NCI-H146 treated with DMSO at 0.1 percent for 48 hours (cell line): ENCODE measurements at regions not wholly inside any gene's neighbourhood (a gene's known extent, or its start where the extent isn't known, plus 50 kb on each side); places are given as distances from the start of the nearest gene placed in this dataset.
"Not testable (repeated sequence)": the region's sequence is repeated elsewhere in the genome, so short reads cannot be mapped to it uniquely, and the experiment has no call there.

Source experiments
- DNase-seq: peaks from one replicate; lab custom pipeline; 2025; ENCODE audit not compliant: unreplicated experiment; lab: John Stamatoyannopoulos, UW

DNA sequence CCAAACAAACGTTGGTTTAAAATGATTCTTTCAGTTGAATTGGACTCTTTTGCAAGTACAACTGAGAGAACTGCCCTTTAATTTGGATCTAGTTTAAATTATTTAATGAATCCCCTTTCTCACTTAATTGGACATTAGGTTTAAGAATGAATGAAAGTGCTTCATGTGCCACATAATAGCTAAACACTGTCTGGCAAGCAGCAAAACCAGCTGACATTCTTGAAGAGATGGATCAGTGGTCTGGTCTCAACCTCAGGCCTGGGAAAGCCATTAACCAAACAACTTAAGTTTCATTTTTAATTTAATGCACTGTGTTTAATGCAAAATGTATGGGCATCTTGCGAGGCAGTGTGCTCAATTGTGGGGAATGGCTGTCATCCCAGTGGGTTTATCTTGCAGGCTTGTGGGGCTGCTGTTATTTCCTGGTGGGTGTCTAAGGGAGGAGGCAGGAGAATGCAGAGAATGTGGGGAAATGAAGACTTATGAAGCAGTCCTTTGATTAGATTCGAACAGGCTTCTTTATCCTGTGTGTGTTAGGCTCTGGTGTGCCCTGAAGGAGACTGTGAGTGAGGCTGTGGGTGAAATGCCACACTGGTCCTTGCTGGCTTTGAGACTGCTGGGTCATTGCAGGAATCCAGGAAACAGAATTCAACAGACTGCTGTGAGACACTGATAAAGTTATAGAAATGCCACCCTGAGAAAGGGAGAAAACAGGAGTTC, 144.1 kb upstream of the PELI2 start:
- no peak for DNase-seq

DNA sequence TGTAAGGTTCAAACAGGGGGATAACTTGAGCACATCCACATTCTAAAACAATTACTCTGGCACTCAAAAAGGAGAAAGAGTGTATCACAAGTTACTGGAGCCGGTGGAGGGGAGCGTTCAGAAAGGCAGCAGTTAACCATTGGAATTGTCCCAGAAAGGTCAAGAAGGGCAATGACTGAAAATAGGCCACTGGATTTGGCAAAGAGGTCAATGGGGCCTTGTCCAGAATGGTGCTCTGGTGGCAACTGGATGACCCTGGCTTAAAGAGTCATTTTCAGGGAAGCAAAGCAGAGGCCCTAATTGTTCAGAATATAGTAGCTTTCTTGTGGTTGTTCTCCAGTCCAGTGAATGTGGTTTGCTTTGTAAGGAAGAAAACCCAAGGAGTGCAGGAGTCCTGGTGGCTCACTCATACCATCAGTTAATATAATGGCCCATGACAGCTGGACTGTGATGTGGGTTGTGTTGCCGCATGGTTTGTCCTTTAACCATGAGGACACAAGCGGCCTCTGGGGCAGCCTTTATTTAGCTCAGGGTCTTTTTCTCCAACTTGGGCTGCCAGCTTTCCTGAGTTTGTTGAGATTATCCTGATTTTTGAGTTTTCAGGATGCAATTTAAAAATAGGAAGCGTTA, 142.8 kb upstream of the PELI2 start:
- no peak for DNase-seq

DNA sequence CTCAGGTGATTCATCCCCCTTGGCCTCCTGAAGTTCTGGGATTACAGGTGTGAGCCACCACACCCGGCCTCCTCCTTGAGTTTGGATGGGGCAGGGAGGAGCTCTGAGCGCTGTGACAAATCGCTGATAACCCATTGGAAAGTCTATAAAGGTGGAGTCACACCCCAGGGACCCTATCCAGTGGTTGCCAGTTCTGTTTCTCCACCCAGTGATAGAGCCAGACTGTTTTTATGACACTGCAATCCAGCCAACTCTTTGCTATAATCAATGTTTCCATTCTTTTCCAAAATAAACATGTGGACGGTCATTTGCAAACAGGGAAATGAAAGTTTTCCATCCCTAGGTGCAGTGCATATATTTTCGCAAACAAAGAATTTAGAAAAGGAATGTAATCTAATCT, 142.0 kb upstream of the PELI2 start:
- no peak for DNase-seq

DNA sequence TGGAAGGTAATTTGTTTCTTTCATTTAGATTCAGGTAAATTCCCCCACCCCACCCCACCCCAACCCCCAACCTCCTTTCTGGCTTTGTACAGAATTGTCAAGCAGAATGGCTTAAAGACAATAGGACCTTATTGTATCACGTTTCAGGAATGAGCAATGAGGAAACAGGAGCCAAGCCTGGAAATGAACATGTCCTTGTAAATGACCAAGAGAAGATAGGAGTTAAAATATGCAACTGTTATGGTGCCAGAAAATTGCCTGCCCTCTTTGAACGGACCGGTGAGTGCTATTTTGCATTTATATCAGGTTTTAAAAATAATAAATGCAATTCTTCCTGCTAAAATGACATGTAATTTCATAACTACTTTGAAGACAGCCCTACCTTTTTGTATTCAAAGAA, 141.6 kb upstream of the PELI2 start:
- no peak for DNase-seq

DNA sequence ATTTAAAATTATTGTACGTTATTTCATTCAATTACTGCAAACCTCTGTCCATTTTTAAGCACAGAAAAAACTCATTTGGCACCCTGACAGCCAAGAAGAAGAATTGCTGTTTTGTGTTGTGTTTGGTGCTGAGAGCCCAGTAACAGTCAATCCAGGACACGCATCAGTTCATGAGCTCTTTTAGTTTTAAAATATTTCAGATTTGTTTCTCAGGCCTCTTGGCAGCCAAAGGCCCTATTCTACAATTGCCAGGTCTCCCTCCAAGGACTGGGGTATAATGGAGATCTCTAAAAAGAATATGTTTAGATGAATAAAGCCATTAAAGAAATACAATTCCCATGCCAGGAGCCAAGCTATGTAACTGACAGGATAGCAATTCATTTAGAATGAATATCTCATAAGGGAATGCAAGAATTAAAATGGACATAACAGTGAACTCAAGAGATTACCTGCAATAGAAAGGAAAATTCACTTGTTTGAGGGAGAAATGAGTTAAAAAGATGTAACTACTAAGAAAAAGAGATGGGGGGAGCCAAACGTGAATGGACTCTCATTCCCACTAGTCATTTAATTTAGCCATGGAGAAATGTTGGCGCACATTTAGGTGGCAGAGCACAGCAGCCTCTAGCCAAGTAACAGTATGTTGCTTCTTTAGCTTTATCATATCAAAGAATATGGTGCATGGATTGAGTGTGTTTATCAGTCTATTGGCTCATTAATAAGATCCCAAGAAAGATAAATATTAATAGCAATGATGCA, 140.6 kb upstream of the PELI2 start:
- DNase-seq: no peak

DNA sequence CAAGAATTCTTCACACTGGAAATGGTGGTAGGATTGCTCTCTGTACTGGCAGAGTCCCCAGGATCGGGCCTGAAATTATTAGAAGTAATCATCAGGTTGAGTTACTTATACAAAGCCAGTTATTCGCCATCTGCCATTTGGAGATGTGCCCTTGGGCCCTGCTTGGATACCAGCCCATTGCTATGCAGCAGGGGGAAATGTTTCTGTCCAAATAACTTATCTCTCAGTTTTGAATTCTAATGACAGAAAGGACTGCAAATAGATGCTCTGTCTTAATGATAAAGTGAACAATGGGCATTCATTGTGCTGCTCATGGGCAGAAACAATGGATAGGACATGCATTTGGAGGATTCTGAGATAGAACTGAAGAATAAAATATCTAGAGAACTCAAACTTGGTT, 139.1 kb upstream of the PELI2 start:
- no peak for DNase-seq

DNA sequence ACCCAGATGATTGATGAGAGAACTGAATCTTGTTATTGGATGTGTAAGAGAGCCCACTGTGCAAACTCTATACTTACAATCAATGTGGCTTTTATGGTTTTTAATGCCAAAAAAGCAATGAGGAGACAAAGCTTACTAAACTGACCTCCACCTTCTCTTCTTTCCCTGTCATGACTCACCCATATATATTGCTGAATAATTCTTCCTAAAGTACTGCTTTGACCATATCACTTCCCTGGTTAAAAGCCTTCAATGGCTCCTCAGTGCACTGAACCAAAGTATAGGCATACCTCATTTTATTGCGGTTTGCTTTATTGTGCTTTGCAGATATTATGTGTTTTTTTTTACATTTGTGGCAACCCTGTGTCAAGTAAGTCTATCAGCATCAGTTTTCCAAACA, 138.4 kb upstream of the PELI2 start:
- no peak for DNase-seq

DNA sequence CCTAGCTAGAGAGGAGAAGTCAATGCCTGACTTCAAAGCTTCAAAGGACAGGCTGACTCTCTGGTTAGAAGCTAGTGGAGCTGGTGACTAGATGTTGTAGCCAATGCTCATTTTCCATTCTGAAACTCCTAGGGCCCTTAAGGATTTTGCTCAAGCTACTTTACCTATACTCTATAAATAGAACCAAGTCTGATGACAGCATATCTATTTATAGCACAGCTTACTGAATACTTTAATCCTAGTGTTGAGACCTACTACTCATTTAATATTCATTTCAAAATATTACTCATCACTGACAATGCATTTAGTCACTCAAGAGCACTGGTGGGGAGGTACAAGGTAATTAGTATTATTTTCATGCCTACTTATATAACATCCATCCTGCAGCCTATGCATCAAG, 137.2 kb upstream of the PELI2 start:
- DNase-seq: no peak

DNA sequence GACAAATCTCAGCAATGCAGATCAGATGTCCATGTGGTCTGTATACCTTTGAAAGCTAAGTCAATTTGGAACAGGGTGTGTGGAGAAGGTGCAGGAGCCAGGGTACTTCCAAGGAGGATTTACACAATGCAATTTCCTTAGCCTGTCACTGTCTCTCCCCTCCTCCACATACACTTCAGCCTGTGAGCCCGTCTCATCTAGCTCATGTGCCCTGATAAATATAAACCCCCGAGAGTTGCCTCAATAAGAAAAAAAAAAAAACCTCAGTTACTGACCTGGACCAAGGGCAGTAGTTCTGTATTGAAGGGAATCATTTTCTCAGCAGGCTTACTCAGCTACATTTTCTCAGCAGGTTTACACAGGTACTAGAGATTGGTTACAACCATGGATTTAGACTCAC, 132.1 kb upstream of the PELI2 start:
- DNase-seq: no peak

DNA sequence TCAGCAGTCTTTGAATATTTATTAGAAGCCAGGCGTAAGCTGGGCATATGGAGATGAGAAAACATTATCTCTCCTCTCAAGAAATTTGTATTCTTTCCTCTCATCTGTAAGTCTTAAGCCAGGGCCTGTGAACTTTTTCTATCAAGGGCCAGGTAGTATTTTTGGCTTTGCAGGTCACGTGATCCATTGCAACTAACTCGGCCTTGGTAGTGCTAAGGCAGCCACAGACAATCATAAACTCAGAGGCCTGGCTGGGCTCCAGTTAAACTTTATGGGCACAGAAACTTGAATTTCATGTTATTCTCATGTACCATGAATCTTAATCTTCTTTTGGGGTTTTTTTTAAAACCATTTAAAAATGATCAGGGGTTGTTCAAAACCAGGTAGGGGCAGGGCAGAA, 117.4 kb upstream of the PELI2 start:
- no peak for DNase-seq

DNA sequence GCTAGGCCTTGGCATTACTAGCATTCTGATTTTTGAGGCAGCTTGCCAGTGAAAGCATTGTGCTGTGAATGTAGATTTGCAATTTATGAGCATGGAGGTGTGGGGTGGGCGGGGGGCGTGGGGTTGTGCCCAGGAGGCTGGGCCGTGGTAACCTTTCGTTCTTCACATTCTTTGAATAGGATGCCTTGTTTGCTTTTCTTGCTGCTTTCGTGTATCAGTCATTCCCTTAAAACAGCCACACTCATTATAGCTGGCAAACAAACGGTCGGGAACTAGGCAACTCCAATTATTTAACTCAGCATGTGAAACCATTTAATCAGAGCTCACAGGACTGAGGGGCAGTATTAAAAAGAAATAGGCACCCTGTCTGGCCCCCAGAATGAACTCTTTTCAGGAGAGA, 115.9 kb upstream of the PELI2 start:
- DNase-seq: peak; percentile 52

DNA sequence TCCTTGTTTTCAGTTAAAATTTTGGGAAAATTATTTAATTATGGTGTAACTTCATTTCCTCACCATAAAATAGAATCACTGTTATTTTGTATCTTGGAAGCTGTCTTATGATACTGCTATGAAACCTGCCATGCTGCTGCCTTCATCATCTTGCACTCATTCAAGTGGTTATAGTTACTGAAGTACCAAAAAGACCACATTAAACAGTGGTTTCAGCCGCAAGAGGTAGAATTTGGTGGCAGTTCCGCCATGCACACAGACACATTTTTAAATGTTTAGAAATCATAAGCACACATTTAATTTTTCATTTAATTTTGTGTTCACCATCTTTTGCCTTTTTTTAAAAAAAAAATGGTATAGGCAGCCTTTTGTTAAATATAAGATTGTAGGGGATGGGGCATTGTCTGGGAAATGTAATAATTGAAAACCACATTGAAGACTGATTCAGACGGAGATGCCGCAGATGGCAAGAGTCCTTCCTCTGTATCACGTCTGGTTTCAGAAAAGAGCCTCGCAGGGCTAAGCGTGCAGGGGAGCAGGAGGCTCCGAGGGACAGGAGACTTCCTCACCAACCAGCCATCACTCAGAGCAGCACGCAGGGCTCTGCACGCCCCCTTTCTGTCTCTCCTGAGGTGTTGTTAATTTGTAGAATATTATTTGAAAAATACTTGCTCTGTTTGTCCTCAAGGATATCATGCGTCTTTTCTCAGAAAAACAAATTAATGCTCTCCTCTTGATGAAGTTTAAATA, 115.2 kb upstream of the PELI2 start:
- no peak for DNase-seq

DNA sequence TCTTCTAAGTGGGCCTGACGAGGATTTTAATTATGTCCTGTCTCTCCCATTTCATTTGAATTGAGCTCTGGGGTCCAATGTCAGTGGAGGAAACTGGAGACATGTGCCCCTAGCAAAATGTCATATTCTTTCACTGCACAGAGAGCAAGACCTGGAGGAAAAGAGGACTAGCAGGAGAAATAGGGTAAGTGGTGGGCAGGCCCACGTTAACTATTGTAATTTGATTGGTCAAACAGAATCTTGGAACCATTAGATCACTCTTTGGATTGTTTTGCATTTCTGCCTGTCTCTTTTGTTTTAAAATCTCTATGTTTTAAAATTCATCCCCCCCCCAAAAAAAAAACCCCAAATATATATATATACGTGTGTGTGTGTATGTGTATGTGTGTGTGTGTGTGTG, 113.9 kb upstream of the PELI2 start:
- no peak for DNase-seq

DNA sequence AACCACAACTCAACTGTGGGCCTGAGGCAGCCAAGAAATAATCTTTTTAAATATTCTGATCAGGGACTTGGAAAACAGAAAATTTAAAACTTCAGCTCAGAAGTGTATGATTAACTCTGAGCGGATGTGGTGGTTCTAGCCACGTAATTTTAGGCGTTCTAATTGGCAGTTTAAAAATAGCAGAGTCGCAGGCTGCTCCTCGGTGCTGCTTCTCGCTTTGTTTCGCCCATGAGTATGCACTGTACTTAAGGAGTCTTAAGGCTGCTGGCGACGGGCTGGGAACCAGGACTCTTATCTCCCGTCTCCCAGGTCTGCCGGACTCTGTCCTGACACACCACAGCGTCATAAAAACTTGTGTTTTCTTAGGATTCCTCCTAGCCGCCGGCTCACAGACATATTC, 113.4 kb upstream of the PELI2 start:
- DNase-seq: no peak

DNA sequence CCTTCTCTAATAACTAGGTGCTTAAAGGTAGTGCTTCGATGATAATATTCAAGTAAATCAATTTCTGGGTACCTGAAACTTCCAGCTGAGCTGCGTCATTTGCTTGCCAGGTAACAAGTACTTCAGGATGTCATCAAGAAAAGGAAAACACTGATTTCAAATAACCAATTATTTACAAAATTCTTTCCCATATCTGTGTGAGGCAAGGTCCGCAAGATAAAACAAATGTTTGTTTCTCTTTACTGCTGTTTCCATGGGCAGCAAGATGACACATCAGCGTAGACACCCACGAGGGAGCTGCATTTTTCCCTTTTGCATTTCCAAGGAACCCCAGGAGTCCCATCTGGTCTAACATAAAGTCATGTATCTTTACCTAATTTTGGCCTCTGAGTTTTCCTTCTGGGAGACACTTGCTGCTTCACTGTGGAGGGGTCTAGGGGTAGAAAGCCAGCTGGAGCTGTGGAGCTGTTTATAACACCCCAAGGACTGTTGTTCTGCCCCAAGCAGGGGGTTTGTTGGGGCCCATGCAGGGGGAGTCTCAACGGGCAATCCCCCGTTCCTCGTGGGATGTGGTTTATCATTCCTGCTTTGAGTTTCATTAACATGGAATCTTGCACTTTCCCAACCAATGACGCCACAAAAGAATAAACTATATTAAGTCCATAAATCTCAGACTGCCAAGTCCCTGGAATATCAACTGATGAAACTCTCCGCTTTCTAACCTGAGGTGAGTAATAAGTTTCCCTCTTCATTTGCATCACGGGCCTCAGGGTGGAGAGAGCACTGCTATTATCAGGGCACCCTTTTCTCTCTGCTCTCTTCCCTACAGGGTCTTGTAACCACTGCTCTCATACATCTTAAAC, 112.8 kb upstream of the PELI2 start:
- no peak for DNase-seq

DNA sequence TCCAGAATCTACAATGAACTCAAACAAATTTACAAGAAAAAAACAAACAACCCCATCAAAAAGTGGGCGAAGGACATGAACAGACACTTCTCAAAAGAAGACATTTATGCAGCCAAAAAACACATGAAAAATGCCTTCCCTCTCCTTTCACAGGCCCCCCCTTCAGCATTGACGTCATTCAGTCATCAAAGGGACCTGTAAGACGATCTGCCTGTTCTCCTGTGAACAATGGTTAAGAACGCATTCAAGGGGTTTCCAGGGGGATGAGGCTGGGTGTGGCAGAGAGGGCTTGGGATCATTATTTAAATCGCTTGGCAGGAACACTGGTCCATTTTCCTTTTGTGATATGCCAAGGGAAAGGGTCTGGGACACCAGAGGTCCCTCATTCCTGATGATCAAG, 110.7 kb upstream of the PELI2 start:
- peak; percentile 19 for DNase-seq

DNA sequence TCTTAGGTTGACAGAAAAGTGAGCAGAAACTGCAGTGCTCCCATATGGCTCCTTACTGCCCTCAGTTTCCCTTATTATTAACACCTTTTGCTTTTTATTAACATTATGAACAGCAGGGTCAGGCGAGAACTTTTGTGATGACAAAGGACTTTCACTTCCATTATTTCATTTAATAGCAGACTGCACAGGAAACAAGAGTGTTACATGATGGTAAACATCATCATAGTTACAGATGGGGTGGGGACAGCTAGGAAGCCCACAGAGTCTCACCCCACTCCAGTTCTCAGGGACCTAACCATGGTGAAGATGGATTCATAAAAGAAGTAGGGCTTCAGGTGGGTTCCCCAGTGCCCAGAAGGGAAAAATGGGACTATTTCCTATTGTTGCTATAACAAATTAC, 110.1 kb upstream of the PELI2 start:
- no peak for DNase-seq

DNA sequence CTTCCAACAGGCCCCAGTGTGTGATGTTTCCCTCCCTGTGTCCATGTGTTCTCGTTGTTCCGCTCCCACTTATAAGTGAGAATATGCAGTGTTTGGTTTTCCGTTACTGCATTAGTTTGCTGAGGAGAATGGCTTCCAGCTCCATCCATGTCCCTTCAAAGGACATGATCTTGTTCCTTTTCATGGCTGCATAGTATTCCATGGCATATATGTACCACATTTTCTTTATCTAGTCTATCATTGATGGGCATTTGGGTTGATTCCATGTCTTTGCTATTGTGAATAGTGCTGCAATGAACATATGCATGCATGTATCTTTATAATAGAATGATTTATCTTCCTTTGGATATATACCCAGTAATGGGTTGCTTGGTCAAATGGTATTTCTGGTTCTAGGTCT, 109.5 kb upstream of the PELI2 start:
- DNase-seq: not testable (repeated sequence)

DNA sequence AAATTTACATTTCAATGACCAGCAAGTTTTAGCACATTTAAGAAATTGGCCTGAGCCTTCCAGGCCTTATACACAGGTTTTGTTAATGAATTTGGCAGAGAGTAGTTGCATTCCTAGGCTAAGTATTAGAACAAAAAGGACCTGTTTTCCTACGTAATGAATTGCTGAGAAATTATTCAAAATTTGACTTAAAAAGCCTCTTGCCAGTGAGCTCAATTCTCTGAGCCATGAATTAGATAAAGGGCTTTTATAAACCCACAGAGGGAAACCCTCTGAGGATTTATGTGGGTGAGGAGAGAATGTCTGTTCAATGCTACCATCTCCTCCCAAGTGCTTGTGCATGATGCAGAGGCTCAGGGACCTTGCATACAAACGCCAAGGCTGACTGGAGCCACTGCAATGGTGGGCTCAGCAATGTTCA, 94.5 kb upstream of the PELI2 start:
- no peak for DNase-seq

DNA sequence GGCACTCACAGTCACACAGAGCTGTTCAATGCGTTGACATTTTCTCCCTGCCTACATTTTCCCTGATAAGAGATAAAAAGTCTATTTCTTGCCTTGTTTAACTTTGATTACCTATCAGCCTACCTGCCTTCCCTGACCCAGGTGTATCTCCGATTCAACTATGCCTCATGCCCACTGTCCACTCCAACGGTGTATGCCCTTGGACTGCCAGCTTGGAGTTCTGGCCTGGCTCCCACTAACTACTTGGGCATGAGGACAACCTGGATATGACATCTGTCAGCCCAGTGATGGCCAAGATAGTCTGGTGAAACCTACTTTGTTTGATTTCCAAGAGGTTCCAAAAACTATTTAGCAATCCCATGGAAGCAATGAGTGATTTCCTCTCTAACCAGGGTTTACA, 93.0 kb upstream of the PELI2 start:
- no peak for DNase-seq

DNA sequence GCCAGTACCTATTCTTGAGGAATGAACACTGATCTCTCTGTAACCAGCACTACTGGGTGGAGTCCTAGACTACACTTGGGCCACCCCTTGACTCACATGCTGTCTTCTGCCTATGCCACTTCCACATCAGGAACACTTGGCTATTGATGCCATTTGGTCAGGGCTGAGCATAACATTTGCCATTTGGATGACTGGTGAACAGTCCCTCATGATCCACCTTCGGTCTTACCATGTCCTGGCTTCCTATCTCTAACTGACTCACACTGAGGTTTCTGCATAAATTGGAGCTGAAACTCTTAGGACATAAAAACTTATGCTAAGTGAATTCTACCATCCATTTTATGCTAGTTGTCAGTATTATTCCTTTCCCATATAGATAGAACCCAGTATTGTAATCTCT, 91.7 kb upstream of the PELI2 start:
- DNase-seq: no peak
